H9 (cell line): ENCODE measurements at regions not wholly inside any gene's neighbourhood (a gene's known extent, or its start where the extent isn't known, plus 50 kb on each side); places are given as distances from the start of the nearest gene placed in this dataset.

ENCODE experiments used
- DNase-seq: peaks from one replicate; pipeline ENCODE4 v3.0.0-alpha.2; 2017
- H2AFZ ChIP-seq: one replicate; pipeline ENCODE4 v1.6.1; 2013; ENCODE audit warnings: mild to moderate bottlenecking, low read length, control low read depth, moderate library complexity
- H2AK5ac ChIP-seq: 2 replicates; pipeline ENCODE4 v1.6.1; 2013; ENCODE audit warnings: low read length, control low read depth, mixed read lengths; ENCODE audit not compliant: insufficient read length
- H2BK120ac ChIP-seq: one replicate; pipeline ENCODE4 v1.6.1; 2013; ENCODE audit warnings: low read depth, mild to moderate bottlenecking, low read length, control low read depth, inconsistent platforms; ENCODE audit not compliant: poor library complexity, severe bottlenecking
- H2BK12ac ChIP-seq: 2 replicates; pipeline ENCODE4 v1.6.1; 2013; ENCODE audit warnings: low read length, control low read depth, mixed read lengths, low read depth; ENCODE audit not compliant: insufficient read length
- H2BK15ac ChIP-seq: 2 replicates; pipeline ENCODE4 v1.6.1; 2013; ENCODE audit warnings: low read depth, low read length, control low read depth
- H2BK20ac ChIP-seq: one replicate; pipeline ENCODE4 v1.6.1; 2013; ENCODE audit warnings: low read depth, mild to moderate bottlenecking, low read length, control low read depth, inconsistent platforms; ENCODE audit not compliant: poor library complexity, severe bottlenecking
- H2BK5ac ChIP-seq: 2 replicates; pipeline ENCODE4 v1.6.1; 2013; ENCODE audit warnings: low read length, control low read depth, mixed read lengths; ENCODE audit not compliant: insufficient read length
- H3K14ac ChIP-seq: 2 replicates; pipeline ENCODE4 v1.6.1; 2013; ENCODE audit warnings: low read length, control low read depth; ENCODE audit not compliant: insufficient read depth
- H3K18ac ChIP-seq: 2 replicates; pipeline ENCODE4 v1.6.1; 2013; ENCODE audit warnings: low read depth, mild to moderate bottlenecking, mixed read lengths, low read length, control low read depth; ENCODE audit not compliant: insufficient read length
- H3K23ac ChIP-seq: 2 replicates; pipeline ENCODE4 v1.6.1; 2013; ENCODE audit warnings: low read length, control low read depth, mixed read lengths, low read depth; ENCODE audit not compliant: insufficient read length
- H3K23me2 ChIP-seq: 2 replicates; pipeline ENCODE4 v1.6.1; 2013; ENCODE audit warnings: low read depth, mild to moderate bottlenecking, mixed read lengths, low read length, control low read depth; ENCODE audit not compliant: insufficient read length, poor library complexity, severe bottlenecking
- H3K27ac ChIP-seq: 2 replicates; pipeline ENCODE4 v1.5.1; 2013; ENCODE audit warnings: low read length, control low read depth, mixed read lengths, low read depth; ENCODE audit not compliant: insufficient read length
- H3K27me3 ChIP-seq: 2 replicates; pipeline ENCODE4 v1.6.1; 2013; ENCODE audit warnings: low read length, control low read depth, inconsistent platforms; ENCODE audit not compliant: insufficient read depth
- H3K4ac ChIP-seq: 2 replicates; pipeline ENCODE4 v1.6.1; 2013; ENCODE audit warnings: low read depth, mild to moderate bottlenecking, control low read depth, inconsistent platforms, low read length, moderate library complexity
- H3K4me1 ChIP-seq: 2 replicates; pipeline ENCODE4 v1.6.1; 2013; ENCODE audit warnings: low read length, control low read depth, inconsistent platforms; ENCODE audit not compliant: insufficient read depth
- H3K4me2 ChIP-seq: 2 replicates; pipeline ENCODE4 v1.6.1; 2013; ENCODE audit warnings: low read length, control low read depth, mixed read lengths; ENCODE audit not compliant: insufficient read length, insufficient read depth
- H3K56ac ChIP-seq: 2 replicates; pipeline ENCODE4 v1.6.1; 2013; ENCODE audit warnings: low read depth, mild to moderate bottlenecking, mixed read lengths, low read length, control low read depth; ENCODE audit not compliant: insufficient read length
- H3K79me1 ChIP-seq: 2 replicates; pipeline ENCODE4 v1.6.1; 2013; ENCODE audit warnings: low read depth, mild to moderate bottlenecking, moderate library complexity, low read length, control low read depth, inconsistent platforms; ENCODE audit not compliant: insufficient read depth, poor library complexity, severe bottlenecking
- H3K79me2 ChIP-seq: 2 replicates; pipeline ENCODE4 v1.6.1; 2013; ENCODE audit warnings: low read length, control low read depth, inconsistent platforms; ENCODE audit not compliant: insufficient read depth
- H3K9ac ChIP-seq: 2 replicates; pipeline ENCODE4 v1.6.1; 2013; ENCODE audit warnings: low read length, control low read depth, mixed read lengths; ENCODE audit not compliant: insufficient read length; ENCODE audit errors: extremely low read depth
- H3K9me3 ChIP-seq: one replicate; pipeline ENCODE4 v1.6.1; 2013; ENCODE audit warnings: low read depth, low read length, inconsistent platforms; ENCODE audit not compliant: control insufficient read depth
- H3T11ph ChIP-seq: one replicate; pipeline ENCODE4 v1.6.1; 2013; ENCODE audit warnings: mild to moderate bottlenecking, low read length, control low read depth, inconsistent platforms
- H4K20me1 ChIP-seq: one replicate; pipeline ENCODE4 v1.6.1; 2013; ENCODE audit not compliant: control insufficient read depth, insufficient read length, insufficient read depth
- H4K5ac ChIP-seq: 2 replicates; pipeline ENCODE4 v1.6.1; 2013; ENCODE audit warnings: low read depth, mild to moderate bottlenecking, mixed read lengths, low read length, control low read depth; ENCODE audit not compliant: insufficient read length
- H4K8ac ChIP-seq: replicated peaks from 2 replicates; pipeline ENCODE4 v1.6.1; 2013; ENCODE audit warnings: low read length, control low read depth, mixed read lengths, low read depth; ENCODE audit not compliant: insufficient read length
- H4K91ac ChIP-seq: 2 replicates; pipeline ENCODE4 v1.6.1; 2013; ENCODE audit warnings: low read depth, mild to moderate bottlenecking, moderate library complexity, mixed read lengths, low read length, control low read depth; ENCODE audit not compliant: insufficient read length
- H3K27ac Mint-ChIP-seq, 3 experiments: 2 replicates in 2 of 3; 3 replicates in 1 of 3; pipeline ENCODE4 v1.8.0; 2020 to 2021; ENCODE audit warnings: mixed read lengths in 3 of 3, mild to moderate bottlenecking in 1 of 3, moderate library complexity in 1 of 3
- H3K27me3 Mint-ChIP-seq: 2 replicates; pipeline ENCODE4 v1.8.0; 2021; ENCODE audit warnings: low read depth, mild to moderate bottlenecking, moderate library complexity, mixed read lengths
- H3K36me3 Mint-ChIP-seq, 3 experiments: 2 replicates in 2 of 3; 3 replicates in 1 of 3; pipeline ENCODE4 v1.8.0; 2020 to 2021; ENCODE audit warnings: low read depth in 3 of 3, mixed read lengths in 3 of 3; ENCODE audit not compliant: insufficient read depth in 1 of 3
- H3K4me1 Mint-ChIP-seq, 2 experiments: 2 replicates each; pipeline ENCODE4 v1.8.0; 2020; ENCODE audit warnings: mixed read lengths in 2 of 2
- H3K4me3 Mint-ChIP-seq, 2 experiments: 2 replicates in 1 of 2; 3 replicates in 1 of 2; pipeline ENCODE4 v1.8.0; 2020 to 2021; ENCODE audit warnings: mild to moderate bottlenecking in 2 of 2, mixed read lengths in 2 of 2, moderate library complexity in 1 of 2
- H3K9me3 Mint-ChIP-seq, 2 experiments: 2 replicates in 1 of 2; 3 replicates in 1 of 2; pipeline ENCODE4 v1.8.0; 2020; ENCODE audit warnings: mild to moderate bottlenecking in 2 of 2, mixed read lengths in 2 of 2, moderate library complexity in 1 of 2
- WGBS: extraction: QIAGEN DNeasy Blood & Tissue Kit; methylation state at CpG from one replicate; pipeline ENCODE4 v1.1.7; 2013; ENCODE audit warnings: missing lambda C conversion rate, low lambda C conversion rate, mixed read lengths; ENCODE audit not compliant: insufficient read length; ENCODE audit errors: extremely low coverage; 5-methylcytosine and 5-hydroxymethylcytosine counted together
- TF ChIP-seq, protein P1 (sequence below): fragments of 200-600 bp; sonication (generic); conservative IDR thresholded peaks from 3 replicates; pipeline ENCODE4 v1.8.0; 2021; ENCODE audit warnings: antibody characterized with exemption, mild to moderate bottlenecking

DNA sequence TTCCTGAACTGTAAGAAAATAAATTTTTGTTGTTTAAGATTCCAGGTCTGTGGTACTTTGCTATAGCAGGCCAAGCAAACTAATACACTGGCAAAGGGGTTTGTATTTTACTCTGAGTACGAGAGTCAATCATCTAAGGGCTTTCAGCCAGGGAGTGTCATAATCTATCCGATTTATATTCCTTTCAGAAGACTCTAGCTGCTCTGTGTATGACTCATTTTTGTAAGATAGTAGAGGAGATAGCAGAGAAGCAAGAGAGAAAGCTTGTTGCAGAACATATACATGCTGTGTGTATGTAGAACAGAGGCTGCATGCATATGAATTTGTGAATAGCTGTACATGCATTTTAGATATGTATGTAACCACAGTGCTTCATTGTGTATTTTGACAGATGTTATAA, 577.9 kb upstream of the EPHA6 start:
- no peak overlapping the region for H3T11ph ChIP-seq
- no peak overlapping the region for H3K9ac ChIP-seq
- H3K9me3 Mint-ChIP-seq, result peaks cover 0 to 2% of the 10 kb centered on the region in 2 experiments; a peak in 2 of 5 replicates
- H3K4me2 ChIP-seq, result no peak overlapping the region
- no peak overlapping the region for H3K14ac ChIP-seq
- no peak overlapping the region for H3K4ac ChIP-seq
- no CpG with 5 or more reads among the region's 2 CpGs for WGBS
- DNase-seq, result no peak
- H3K56ac ChIP-seq, result no peak overlapping the region
- no peaks in the 10 kb centered on the region for H4K20me1 ChIP-seq
- H4K8ac ChIP-seq, result no peak overlapping the region
- no peak overlapping the region for H2BK12ac ChIP-seq
- H3K79me1 ChIP-seq, result no peaks in the 10 kb centered on the region
- TF ChIP-seq, protein P1, sequence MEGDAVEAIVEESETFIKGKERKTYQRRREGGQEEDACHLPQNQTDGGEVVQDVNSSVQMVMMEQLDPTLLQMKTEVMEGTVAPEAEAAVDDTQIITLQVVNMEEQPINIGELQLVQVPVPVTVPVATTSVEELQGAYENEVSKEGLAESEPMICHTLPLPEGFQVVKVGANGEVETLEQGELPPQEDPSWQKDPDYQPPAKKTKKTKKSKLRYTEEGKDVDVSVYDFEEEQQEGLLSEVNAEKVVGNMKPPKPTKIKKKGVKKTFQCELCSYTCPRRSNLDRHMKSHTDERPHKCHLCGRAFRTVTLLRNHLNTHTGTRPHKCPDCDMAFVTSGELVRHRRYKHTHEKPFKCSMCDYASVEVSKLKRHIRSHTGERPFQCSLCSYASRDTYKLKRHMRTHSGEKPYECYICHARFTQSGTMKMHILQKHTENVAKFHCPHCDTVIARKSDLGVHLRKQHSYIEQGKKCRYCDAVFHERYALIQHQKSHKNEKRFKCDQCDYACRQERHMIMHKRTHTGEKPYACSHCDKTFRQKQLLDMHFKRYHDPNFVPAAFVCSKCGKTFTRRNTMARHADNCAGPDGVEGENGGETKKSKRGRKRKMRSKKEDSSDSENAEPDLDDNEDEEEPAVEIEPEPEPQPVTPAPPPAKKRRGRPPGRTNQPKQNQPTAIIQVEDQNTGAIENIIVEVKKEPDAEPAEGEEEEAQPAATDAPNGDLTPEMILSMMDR, result no peak
- H3K36me3 Mint-ChIP-seq, result no peaks in the 10 kb centered on the region
- no peak overlapping the region for H2AFZ ChIP-seq
- H3K27ac ChIP-seq, result no peak overlapping the region
- H3K18ac ChIP-seq, result no peak overlapping the region
- no peaks in the 10 kb centered on the region for H3K4me1 ChIP-seq
- no peak overlapping the region for H3K23ac ChIP-seq
- peaks cover 5 to 8% of the 10 kb centered on the region in 2 experiments for H3K4me1 Mint-ChIP-seq
- no peaks in the 10 kb centered on the region for H3K27me3 ChIP-seq
- no peaks in the 10 kb centered on the region for H3K9me3 ChIP-seq
- no peak overlapping the region for H4K91ac ChIP-seq
- no peak overlapping the region for H2BK20ac ChIP-seq
- H4K5ac ChIP-seq, result no peak overlapping the region
- no peak overlapping the region for H2BK120ac ChIP-seq
- H3K27ac Mint-ChIP-seq, result no peak overlapping the region
- H3K79me2 ChIP-seq, result no peaks in the 10 kb centered on the region
- no peak overlapping the region for H2AK5ac ChIP-seq
- H3K23me2 ChIP-seq, result no peaks in the 10 kb centered on the region
- H3K27me3 Mint-ChIP-seq, result no peaks in the 10 kb centered on the region; the same call in 1 of the 2 replicates
- H2BK5ac ChIP-seq, result no peak overlapping the region
- H2BK15ac ChIP-seq, result no peak overlapping the region
- no peak overlapping the region for H3K4me3 Mint-ChIP-seq
